GM13977 (cell line): ENCODE measurements at regions not wholly inside any gene's neighbourhood (a gene's known extent, or its start where the extent isn't known, plus 50 kb on each side); places are given as distances from the start of the nearest gene placed in this dataset.

Experiments used
- DNase-seq: peaks from one replicate; pipeline ENCODE4 v3.0.0; 2012; ENCODE audit warnings: low spot score
- in situ Hi-C: fragments of 300-500 bp; cut with MboI; formaldehyde crosslinking; loops from one replicate; pipeline ENCODE4 v1.12.0; 2022; ENCODE audit warnings: low sequenced_read_pairs, low pct_unique_long_range_greater_than_20kb, mixed read lengths, inconsistent platforms; ENCODE audit not compliant: unreplicated experiment
- TF ChIP-seq, protein P1 (sequence below): IDR thresholded peaks from 2 replicates; pipeline ENCODE4 v1.5.1; 2012; ENCODE audit warnings: mild to moderate bottlenecking, control low read depth; ENCODE audit not compliant: insufficient read depth; ENCODE audit errors: extremely low read depth, missing control alignments

DNA sequence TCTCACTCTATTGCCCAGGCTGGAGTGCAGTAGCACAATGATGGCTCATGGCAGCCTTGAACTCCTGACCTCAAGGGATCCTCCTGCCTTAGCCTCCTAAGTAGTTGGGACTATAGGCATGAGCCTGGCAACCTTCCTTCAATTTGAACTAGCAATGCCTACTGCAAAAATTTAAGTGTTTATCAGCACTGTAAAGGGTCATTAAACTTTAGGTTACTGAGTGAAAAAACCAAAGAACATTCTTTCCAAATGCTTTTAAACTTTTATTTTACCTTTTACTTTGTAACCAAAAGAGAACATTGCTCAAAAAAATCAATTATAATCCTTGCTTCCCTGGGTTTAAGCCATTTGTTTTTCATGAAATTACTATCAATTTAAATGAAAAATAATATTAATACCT, 101.0 kb upstream of the NHSL1 start:
- in situ Hi-C loops, result no loop called here
- no peak for DNase-seq
- TF ChIP-seq, protein P1, sequence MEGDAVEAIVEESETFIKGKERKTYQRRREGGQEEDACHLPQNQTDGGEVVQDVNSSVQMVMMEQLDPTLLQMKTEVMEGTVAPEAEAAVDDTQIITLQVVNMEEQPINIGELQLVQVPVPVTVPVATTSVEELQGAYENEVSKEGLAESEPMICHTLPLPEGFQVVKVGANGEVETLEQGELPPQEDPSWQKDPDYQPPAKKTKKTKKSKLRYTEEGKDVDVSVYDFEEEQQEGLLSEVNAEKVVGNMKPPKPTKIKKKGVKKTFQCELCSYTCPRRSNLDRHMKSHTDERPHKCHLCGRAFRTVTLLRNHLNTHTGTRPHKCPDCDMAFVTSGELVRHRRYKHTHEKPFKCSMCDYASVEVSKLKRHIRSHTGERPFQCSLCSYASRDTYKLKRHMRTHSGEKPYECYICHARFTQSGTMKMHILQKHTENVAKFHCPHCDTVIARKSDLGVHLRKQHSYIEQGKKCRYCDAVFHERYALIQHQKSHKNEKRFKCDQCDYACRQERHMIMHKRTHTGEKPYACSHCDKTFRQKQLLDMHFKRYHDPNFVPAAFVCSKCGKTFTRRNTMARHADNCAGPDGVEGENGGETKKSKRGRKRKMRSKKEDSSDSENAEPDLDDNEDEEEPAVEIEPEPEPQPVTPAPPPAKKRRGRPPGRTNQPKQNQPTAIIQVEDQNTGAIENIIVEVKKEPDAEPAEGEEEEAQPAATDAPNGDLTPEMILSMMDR, result no peak

DNA sequence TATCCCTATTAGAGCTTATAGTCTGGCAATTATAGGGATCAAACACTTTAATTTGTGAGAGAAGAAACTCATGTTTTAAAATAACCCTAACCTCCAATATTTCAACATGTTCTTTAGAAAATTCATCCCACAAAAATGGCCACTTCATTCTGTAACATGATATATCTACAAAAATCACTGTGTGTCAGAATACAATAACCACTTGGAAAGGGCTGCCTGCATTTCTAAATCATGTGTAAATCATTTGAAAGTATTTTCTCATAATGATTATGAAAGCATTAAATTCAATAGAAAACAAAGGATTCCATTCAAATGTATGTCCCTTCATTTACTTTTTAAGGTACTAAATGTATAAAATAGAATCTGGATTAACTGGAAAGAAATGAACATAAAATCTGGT, 101.4 kb upstream of the NHSL1 start:
- TF ChIP-seq, protein P1, result no peak
- in situ Hi-C loops, result no loop called here
- no peak for DNase-seq

DNA sequence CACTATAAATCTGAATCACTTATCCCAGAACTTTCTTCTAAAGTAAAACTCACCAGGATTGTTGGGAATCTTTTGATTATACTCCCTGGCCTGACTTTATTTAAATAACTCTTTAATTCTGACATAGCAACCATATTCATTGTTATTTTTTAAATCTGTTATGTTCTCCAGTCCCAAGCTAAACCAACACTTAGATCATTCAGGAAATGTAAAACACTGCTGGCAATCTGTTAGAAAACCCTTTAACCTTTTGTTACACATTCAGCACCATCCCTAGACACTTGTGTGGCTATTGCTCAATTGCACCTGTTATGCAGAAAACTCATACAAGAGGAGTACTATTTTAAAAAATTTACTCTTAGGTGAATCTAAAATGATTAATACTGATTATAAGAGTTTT, 101.8 kb upstream of the NHSL1 start:
- no peak for DNase-seq
- in situ Hi-C loops, result no loop called here
- TF ChIP-seq, protein P1, result no peak

DNA sequence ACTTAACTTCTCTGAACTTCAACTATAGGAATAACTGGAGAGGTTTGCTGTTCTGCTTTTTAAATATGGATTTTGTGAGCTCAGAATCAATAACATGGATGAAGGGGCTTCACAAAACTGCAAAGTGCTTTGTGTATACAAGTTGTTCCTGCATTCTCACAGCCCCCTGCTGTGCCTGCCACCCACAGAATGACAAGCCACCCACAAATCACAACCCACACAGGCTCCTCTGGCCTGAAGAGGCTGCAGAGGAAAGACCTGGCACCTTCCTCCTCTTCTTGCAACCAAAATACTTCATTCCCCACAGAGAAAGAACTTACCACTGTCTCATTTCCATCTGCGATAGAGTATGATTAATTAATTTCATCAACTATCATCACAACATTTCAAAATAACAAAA, 106.7 kb upstream of the NHSL1 start:
- TF ChIP-seq, protein P1, result no peak
- no peak for DNase-seq
- in situ Hi-C loops, result no loop called here

DNA sequence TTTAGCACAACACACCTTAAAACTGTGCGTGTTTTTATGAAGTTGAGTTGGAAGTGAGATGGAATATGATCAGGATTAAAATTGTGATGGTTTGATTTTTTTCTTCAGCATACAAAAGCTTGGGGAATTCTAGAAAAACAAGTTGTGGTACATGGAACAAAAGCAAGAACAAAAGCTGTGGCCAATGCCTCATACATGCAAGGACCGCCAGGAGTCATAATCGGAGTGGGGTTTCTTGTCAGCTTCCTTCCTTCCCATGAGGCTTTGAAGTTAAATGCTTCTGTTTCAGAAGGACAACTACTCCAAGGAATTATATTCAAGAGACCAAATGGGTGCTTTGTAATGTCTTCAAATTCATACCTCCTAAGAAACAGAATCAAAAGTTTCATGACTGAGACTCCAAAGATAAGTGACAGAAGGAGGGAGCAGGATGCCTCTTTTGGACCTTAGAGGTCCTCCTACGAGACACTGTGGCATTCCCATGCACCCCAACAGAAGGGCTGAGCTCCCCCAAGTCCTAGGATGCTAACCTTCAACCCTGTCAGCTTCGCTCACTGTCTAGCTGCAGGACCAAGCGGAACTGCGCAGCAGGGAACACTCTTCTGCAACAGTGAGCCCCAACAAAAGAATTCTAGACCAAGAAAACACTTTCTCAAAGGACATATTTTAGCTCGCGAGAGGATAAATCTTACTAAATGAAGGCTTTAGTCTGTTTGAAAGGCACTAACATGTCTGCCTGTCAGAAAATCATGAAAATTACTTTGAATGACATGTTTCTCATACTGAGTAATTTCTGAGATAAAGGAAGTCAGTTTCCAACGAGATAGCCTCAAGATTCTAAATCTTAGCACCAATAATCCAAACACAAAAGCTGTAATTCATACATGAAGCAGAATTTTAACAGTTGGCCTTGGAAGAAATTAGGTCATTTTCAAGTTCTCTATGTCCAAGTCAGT, 108.5 kb upstream of the NHSL1 start:
- TF ChIP-seq, protein P1, result no peak
- in situ Hi-C loops, result no loop called here
- DNase-seq, result no peak

DNA sequence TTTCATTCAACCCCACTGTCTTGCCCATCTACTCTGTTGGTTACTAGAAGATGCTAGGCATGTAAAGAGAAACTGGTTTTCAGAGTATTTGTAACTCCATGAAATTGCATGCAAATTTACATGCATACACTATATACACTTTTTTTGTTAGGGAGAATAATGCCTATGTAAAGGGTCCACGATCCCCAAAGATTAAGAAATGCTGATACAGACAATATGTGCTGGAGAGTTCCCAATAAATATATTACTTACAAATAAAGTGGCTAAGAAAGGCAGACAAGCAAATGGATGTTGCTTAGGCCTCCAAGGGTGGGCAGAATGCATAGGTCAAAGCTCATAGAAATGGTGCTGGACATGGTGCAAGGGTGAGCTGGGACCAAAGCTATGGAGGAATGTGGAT, 109.6 kb upstream of the NHSL1 start:
- in situ Hi-C loops, result no loop called here
- TF ChIP-seq, protein P1, result no peak
- no peak for DNase-seq
